NCI-H146 treated with DMSO at 0.1 percent for 48 hours (cell line): ENCODE measurements at regions not wholly inside any gene's neighbourhood (a gene's known extent, or its start where the extent isn't known, plus 50 kb on each side); places are given as distances from the start of the nearest gene placed in this dataset.
"Not testable (repeated sequence)": the region's sequence is repeated elsewhere in the genome, so short reads cannot be mapped to it uniquely, and the experiment has no call there.

Experiments
- DNase-seq: peaks from one replicate; lab custom pipeline; 2025; ENCODE audit not compliant: unreplicated experiment; lab: John Stamatoyannopoulos, UW

GRCh38 chr7:152543799-152544198 is 108.0 kb upstream of the KMT2C start:
- DNase-seq: no peak

- no peak for DNase-seq
Measured at GRCh38 chr7:152541892-152542291, 106.1 kb upstream of the KMT2C start.

GRCh38 chr7:152539190-152539495 is 103.3 kb upstream of the KMT2C start:
- not testable (repeated sequence) for DNase-seq

- not testable (repeated sequence) for DNase-seq
Measured at GRCh38 chr7:152538346-152539189, 102.8 kb upstream of the KMT2C start.

- DNase-seq: no peak
Measured at GRCh38 chr7:152537639-152538038, 101.8 kb upstream of the KMT2C start.

GRCh38 chr7:152528612-152529011 is 92.8 kb upstream of the KMT2C start:
- DNase-seq: no peak

GRCh38 chr7:152527610-152528032 is 91.8 kb upstream of the KMT2C start:
- DNase-seq: no peak

- DNase-seq: no peak
Measured at GRCh38 chr7:152523916-152524315, 88.1 kb upstream of the KMT2C start.

- no peak for DNase-seq
Measured at GRCh38 chr7:152522571-152523067, 86.8 kb upstream of the KMT2C start.

GRCh38 chr7:152521420-152522337 is 85.9 kb upstream of the KMT2C start:
- DNase-seq: no peak

- no peak for DNase-seq
Measured at GRCh38 chr7:152520861-152521302, 85.1 kb upstream of the KMT2C start.

- DNase-seq: no peak
Measured at GRCh38 chr7:152519290-152519689, 83.5 kb upstream of the KMT2C start.

GRCh38 chr7:152516216-152516615 is 80.4 kb upstream of the KMT2C start:
- DNase-seq: no peak

GRCh38 chr7:152515266-152515950 is 79.6 kb upstream of the KMT2C start:
- not testable (repeated sequence) for DNase-seq

GRCh38 chr7:152514771-152515105 is 78.9 kb upstream of the KMT2C start:
- no peak for DNase-seq

GRCh38 chr7:152513861-152514770 is 78.3 kb upstream of the KMT2C start:
- DNase-seq: no peak

- DNase-seq: peak; percentile 9
Measured at GRCh38 chr7:152512706-152513105, 76.9 kb upstream of the KMT2C start.

GRCh38 chr7:152511736-152512135 is 75.9 kb upstream of the KMT2C start:
- no peak for DNase-seq

- DNase-seq: no peak
Measured at GRCh38 chr7:152508701-152509100, 72.9 kb upstream of the KMT2C start.

GRCh38 chr7:152505606-152506005 is 69.8 kb upstream of the KMT2C start:
- DNase-seq: no peak
